Upper lobe of left lung (tissue), 4 donors: ENCODE measurements at regions not wholly inside any gene's neighbourhood (a gene's known extent, or its start where the extent isn't known, plus 50 kb on each side); places are given as distances from the start of the nearest gene placed in this dataset.

Experiments
- EP300 ChIP-seq, 4 donors: sonication (generic); formaldehyde crosslinking; IDR thresholded peaks; one replicate each; pipeline ENCODE4 v1.5.1; 2017; ENCODE audit warnings: antibody characterized with exemption in 4 of 4, control low read depth in 2 of 4
- POLR2A ChIP-seq, 4 donors: fragments of 450-650 bp; IDR thresholded peaks; one replicate each; pipeline ENCODE4 v1.5.1; 2016 to 2017; ENCODE audit warnings: antibody characterized with exemption in 4 of 4, mild to moderate bottlenecking in 2 of 4
- TF ChIP-seq, protein P1 (sequence below), 6 experiments: fragments of 450-650 bp in 4 of 6; fragments of 200-600 bp in 2 of 6; sonication (generic) in 2 of 6; IDR thresholded peaks; one replicate each; pipeline ENCODE4 v1.5.1; 2016 to 2019; ENCODE audit warnings: antibody characterized with exemption in 6 of 6

GRCh38 chr2:220531216-220531615, 903.8 kb downstream of the SLC4A3 start:
- TF ChIP-seq, protein P1, sequence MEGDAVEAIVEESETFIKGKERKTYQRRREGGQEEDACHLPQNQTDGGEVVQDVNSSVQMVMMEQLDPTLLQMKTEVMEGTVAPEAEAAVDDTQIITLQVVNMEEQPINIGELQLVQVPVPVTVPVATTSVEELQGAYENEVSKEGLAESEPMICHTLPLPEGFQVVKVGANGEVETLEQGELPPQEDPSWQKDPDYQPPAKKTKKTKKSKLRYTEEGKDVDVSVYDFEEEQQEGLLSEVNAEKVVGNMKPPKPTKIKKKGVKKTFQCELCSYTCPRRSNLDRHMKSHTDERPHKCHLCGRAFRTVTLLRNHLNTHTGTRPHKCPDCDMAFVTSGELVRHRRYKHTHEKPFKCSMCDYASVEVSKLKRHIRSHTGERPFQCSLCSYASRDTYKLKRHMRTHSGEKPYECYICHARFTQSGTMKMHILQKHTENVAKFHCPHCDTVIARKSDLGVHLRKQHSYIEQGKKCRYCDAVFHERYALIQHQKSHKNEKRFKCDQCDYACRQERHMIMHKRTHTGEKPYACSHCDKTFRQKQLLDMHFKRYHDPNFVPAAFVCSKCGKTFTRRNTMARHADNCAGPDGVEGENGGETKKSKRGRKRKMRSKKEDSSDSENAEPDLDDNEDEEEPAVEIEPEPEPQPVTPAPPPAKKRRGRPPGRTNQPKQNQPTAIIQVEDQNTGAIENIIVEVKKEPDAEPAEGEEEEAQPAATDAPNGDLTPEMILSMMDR (IDR thresholded peaks at IDR 0.05): no peak
- no peak for TF ChIP-seq POLR2A (IDR thresholded peaks at IDR 0.05)
- TF ChIP-seq EP300 (IDR thresholded peaks at IDR 0.05): no peak
